Hepatocyte (in vitro differentiated cells): ENCODE measurements at regions not wholly inside any gene's neighbourhood (a gene's known extent, or its start where the extent isn't known, plus 50 kb on each side); places are given as distances from the start of the nearest gene placed in this dataset.

ENCODE experiments used
- DNase-seq: peaks from one replicate; pipeline ENCODE4 v3.0.0-alpha.2; 2016; ENCODE audit warnings: low spot score
- H2AFZ ChIP-seq: fragments of 200-600 bp; sonication (generic); 2 replicates; pipeline ENCODE4 v1.6.0; 2016; ENCODE audit warnings: antibody characterized with exemption, mild to moderate bottlenecking
- H3K27ac ChIP-seq: fragments of 200-600 bp; sonication (generic); 2 replicates; pipeline ENCODE4 v1.5.1; 2016; ENCODE audit warnings: mild to moderate bottlenecking
- H3K27me3 ChIP-seq: fragments of 200-600 bp; sonication (generic); 2 replicates; pipeline ENCODE4 v1.6.1; 2016
- H3K36me3 ChIP-seq: fragments of 200-600 bp; sonication (generic); replicated peaks from 2 replicates; pipeline ENCODE4 v1.5.1; 2016; ENCODE audit warnings: low read depth; ENCODE audit not compliant: insufficient read depth
- H3K4me1 ChIP-seq: fragments of 200-600 bp; sonication (generic); 2 replicates; pipeline ENCODE4 v1.5.1; 2016; ENCODE audit warnings: mild to moderate bottlenecking, moderate library complexity; ENCODE audit not compliant: insufficient read depth
- H3K4me2 ChIP-seq: fragments of 200-600 bp; sonication (generic); 2 replicates; pipeline ENCODE4 v1.6.0; 2016
- H3K4me3 ChIP-seq: fragments of 200-600 bp; sonication (generic); 2 replicates; pipeline ENCODE4 v1.5.1; 2016; ENCODE audit warnings: mild to moderate bottlenecking
- H3K79me2 ChIP-seq: fragments of 200-600 bp; sonication (generic); 2 replicates; pipeline ENCODE4 v1.6.0; 2017; ENCODE audit warnings: mild to moderate bottlenecking
- H3K9me2 ChIP-seq: fragments of 200-600 bp; sonication (generic); replicated peaks from 2 replicates; pipeline ENCODE4 v1.6.0; 2017; ENCODE audit warnings: mild to moderate bottlenecking; ENCODE audit not compliant: insufficient read depth
- H3K9me3 ChIP-seq: fragments of 200-600 bp; sonication (generic); 2 replicates; pipeline ENCODE4 v1.5.1; 2016; ENCODE audit warnings: low read depth, mild to moderate bottlenecking
- H4K20me1 ChIP-seq: fragments of 200-600 bp; sonication (generic); 2 replicates; pipeline ENCODE4 v1.6.0; 2016; ENCODE audit warnings: mild to moderate bottlenecking; ENCODE audit not compliant: insufficient read depth, poor library complexity, severe bottlenecking
- CTCF ChIP-seq: fragments of 200-600 bp; sonication (generic); IDR thresholded peaks from 2 replicates; pipeline ENCODE4 v1.5.1; 2016; ENCODE audit warnings: antibody characterized with exemption, mild to moderate bottlenecking; ENCODE audit not compliant: poor library complexity
- EZH2 ChIP-seq: fragments of 200-600 bp; sonication (generic); IDR thresholded peaks from 2 replicates; pipeline ENCODE4 v1.6.1; 2016; ENCODE audit warnings: antibody characterized with exemption, mild to moderate bottlenecking, borderline replicate concordance
- EZH2phosphoT487 ChIP-seq: fragments of 200-600 bp; sonication (generic); IDR thresholded peaks from one replicate; pipeline ENCODE4 v1.6.1; 2018; ENCODE audit warnings: antibody characterized with exemption, mild to moderate bottlenecking, low read depth, moderate library complexity; ENCODE audit not compliant: unreplicated experiment, severe bottlenecking
- WGBS: methylation state at CpG from one replicate; pipeline ENCODE4 v1.1.6; 2016; ENCODE audit warnings: low lambda C conversion rate; ENCODE audit errors: missing lambda C conversion rate; 5-methylcytosine and 5-hydroxymethylcytosine counted together

DNA sequence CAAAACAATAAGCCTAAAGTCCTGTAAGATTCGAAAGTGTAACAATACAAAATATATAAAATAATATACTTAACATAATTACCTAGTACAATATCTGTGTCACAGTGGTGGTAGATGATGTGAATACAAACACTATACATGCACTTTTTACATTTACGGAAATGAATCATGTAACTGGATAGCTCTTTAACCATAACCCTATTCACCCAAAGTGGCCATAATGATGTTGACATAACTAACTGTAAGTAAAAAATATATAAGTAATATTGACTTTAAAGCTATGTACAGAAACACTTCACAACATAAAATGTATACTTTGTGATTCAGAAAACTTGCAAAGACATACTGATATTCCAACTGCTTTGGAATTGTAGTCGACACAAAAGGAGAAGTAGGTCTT is 616.9 kb upstream of the SLC8A1 start:
- Histone ChIP-seq H2AFZ (no peak overlapping the region), H3K79me2 (no peaks in the 10 kb centered on the region), H3K4me2 (no peak overlapping the region), H3K4me3 (no peak overlapping the region), H3K9me2 (no peaks in the 10 kb centered on the region), H3K27me3 (no peaks in the 10 kb centered on the region), H3K27ac (no peak overlapping the region), H4K20me1 (no peaks in the 10 kb centered on the region), H3K4me1 (no peaks in the 10 kb centered on the region), H3K36me3 (no peaks in the 10 kb centered on the region), H3K9me3 (no peaks in the 10 kb centered on the region)
- no peak for TF ChIP-seq EZH2phosphoT487
- no peak for TF ChIP-seq CTCF
- TF ChIP-seq EZH2: no peak
- no peak for DNase-seq
- 81% methylated on average over 3 of the region's 3 CpGs for WGBS

- Histone ChIP-seq H3K27ac (no peak overlapping the region), H3K27me3 (no peaks in the 10 kb centered on the region), H3K4me3 (no peak overlapping the region), H3K9me2 (no peaks in the 10 kb centered on the region), H3K4me1 (no peaks in the 10 kb centered on the region), H2AFZ (no peak overlapping the region), H3K36me3 (no peaks in the 10 kb centered on the region), H3K4me2 (no peak overlapping the region), H3K9me3 (no peaks in the 10 kb centered on the region), H3K79me2 (no peaks in the 10 kb centered on the region), H4K20me1 (no peaks in the 10 kb centered on the region)
- no peak for DNase-seq
- WGBS: 85% methylated on average over 1 of the region's 1 CpG
- TF ChIP-seq EZH2phosphoT487 (no peak), EZH2 (no peak), CTCF (no peak)
Observed at GRCh38 chr2:41078341-41078740, 626.5 kb upstream of the SLC8A1 start.

DNA sequence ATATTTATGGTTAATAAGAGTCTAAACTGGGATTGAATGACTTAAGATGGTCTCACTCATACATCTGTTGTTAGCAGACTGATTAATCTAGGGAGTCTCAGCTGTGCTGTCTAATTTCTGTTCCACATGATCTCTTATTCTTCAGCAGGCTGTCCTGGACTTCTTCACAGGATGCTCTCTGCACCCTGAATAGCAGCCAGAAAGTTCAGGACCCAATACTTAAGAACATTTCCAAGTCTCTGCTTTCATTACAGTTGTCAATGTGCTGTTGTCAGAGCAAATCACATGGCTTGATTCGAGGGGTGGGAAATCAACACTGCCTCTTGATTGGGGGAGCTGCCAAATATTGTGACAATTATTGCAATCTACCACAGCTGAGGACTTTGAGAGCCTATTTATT is 627.1 kb upstream of the SLC8A1 start:
- H4K20me1 ChIP-seq: no peaks in the 10 kb centered on the region
- H3K9me3 ChIP-seq: no peaks in the 10 kb centered on the region
- H3K36me3 ChIP-seq: no peaks in the 10 kb centered on the region
- no peak overlapping the region for H3K4me2 ChIP-seq
- no peak for DNase-seq
- H3K9me2 ChIP-seq: no peaks in the 10 kb centered on the region
- no peak overlapping the region for H3K27ac ChIP-seq
- no peaks in the 10 kb centered on the region for H3K79me2 ChIP-seq
- no peaks in the 10 kb centered on the region for H3K4me1 ChIP-seq
- no peak overlapping the region for H2AFZ ChIP-seq
- TF ChIP-seq EZH2phosphoT487 (no peak), CTCF (no peak), EZH2 (no peak)
- no peak overlapping the region for H3K4me3 ChIP-seq
- WGBS: 95% methylated on average over 1 of the region's 1 CpG
- H3K27me3 ChIP-seq: no peaks in the 10 kb centered on the region

DNA sequence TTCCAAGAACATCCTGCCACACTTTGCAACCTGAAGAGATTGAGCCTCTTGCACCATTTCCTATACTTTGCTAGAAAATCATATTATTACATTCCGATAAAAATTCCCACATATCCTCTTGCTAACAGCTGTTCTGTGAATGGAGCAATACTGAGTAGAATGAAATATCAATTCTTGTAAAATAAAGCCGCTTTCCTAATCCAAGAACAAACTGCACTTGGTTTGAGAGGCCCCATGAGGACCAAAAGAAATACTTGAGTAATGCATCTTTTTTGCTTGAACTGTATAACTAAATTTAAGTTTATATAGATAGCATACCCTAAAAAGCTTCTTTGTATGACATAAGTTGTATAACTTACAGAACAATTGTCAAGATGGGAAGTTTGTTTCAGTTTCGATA is 632.4 kb upstream of the SLC8A1 start:
- 79% methylated on average over 3 of the region's 3 CpGs for WGBS

More for the DNA sequence above, 632.4 kb upstream of the SLC8A1 start:
- TF ChIP-seq EZH2phosphoT487: no peak
- no peak for TF ChIP-seq EZH2
- TF ChIP-seq CTCF: no peak
- Histone ChIP-seq H4K20me1 (no peaks in the 10 kb centered on the region), H3K27me3 (no peaks in the 10 kb centered on the region), H3K9me2 (no peaks in the 10 kb centered on the region), H2AFZ (no peak overlapping the region), H3K4me3 (no peak overlapping the region), H3K27ac (no peak overlapping the region), H3K4me1 (no peaks in the 10 kb centered on the region), H3K9me3 (no peaks in the 10 kb centered on the region), H3K4me2 (no peak overlapping the region), H3K36me3 (no peaks in the 10 kb centered on the region), H3K79me2 (no peaks in the 10 kb centered on the region)
- no peak for DNase-seq
